Astrocyte of the spinal cord (primary cell): ENCODE measurements at regions not wholly inside any gene's neighbourhood (a gene's known extent, or its start where the extent isn't known, plus 50 kb on each side); places are given as distances from the start of the nearest gene placed in this dataset.
"Not testable (repeated sequence)": the region's sequence is repeated elsewhere in the genome, so short reads cannot be mapped to it uniquely, and the experiment has no call there.

Source experiments
- DNase-seq: peaks from one replicate; pipeline ENCODE4 v3.0.0; 2011; ENCODE audit warnings: low read depth, low spot score
- H3K4me3 ChIP-seq: 2 replicates; pipeline ENCODE4 v1.5.1; 2011; ENCODE audit warnings: low read depth, mild to moderate bottlenecking, low read length, moderate library complexity
- CTCF ChIP-seq: IDR thresholded peaks from 2 replicates; pipeline ENCODE4 v1.5.1; 2012; ENCODE audit warnings: low read depth, mild to moderate bottlenecking, low read length, inconsistent platforms
- in situ Hi-C: cut with HindIII; loops from 2 replicates; pipeline ENCODE4 v1.10.0; 2017; ENCODE audit warnings: low sequenced_read_pairs

- TF ChIP-seq CTCF: no peak
- DNase-seq: peak; percentile 32
- no peak overlapping the region for H3K4me3 ChIP-seq
- in situ Hi-C loops: no loop called here
These were observed 171.5 kb downstream of the AKR1D1 start for GRCh38 chr7:138247568-138248333.

GRCh38 chr7:138248609-138249008 lies 172.3 kb downstream of the AKR1D1 start:
- in situ Hi-C loops: no loop called here
- no peak overlapping the region for H3K4me3 ChIP-seq
- DNase-seq: no peak
- TF ChIP-seq CTCF: no peak

GRCh38 chr7:138249975-138250374 lies 173.7 kb downstream of the AKR1D1 start:
- DNase-seq: no peak
- in situ Hi-C loops: no loop called here
- no peak overlapping the region for H3K4me3 ChIP-seq
- no peak for TF ChIP-seq CTCF

GRCh38 chr7:138252666-138253065 lies 176.4 kb downstream of the AKR1D1 start:
- H3K4me3 ChIP-seq, DNase-seq, in situ Hi-C loops: not testable (repeated sequence)

- in situ Hi-C loops: no loop called here
- DNase-seq: no peak
- no peak for TF ChIP-seq CTCF
- H3K4me3 ChIP-seq: no peak overlapping the region
These were observed 178.2 kb downstream of the AKR1D1 start for GRCh38 chr7:138254444-138254843.

- H3K4me3 ChIP-seq: no peak overlapping the region
- TF ChIP-seq CTCF: no peak
- in situ Hi-C loops: no loop called here
- no peak for DNase-seq
These were observed 181.4 kb downstream of the AKR1D1 start for GRCh38 chr7:138257459-138258196.

- in situ Hi-C loops: no loop called here
- no peak for DNase-seq
- H3K4me3 ChIP-seq: no peak overlapping the region
- no peak for TF ChIP-seq CTCF
These were observed 181.9 kb downstream of the AKR1D1 start for GRCh38 chr7:138258197-138258559.
